Activated CD8-positive, alpha-beta memory T cell treated with anti-CD3 and anti-CD28 coated beads, Interleukin-2, amount 10 ng/mL, durations not matched to agents 7 days and 5 days (primary cell): ENCODE measurements at regions not wholly inside any gene's neighbourhood (a gene's known extent, or its start where the extent isn't known, plus 50 kb on each side); places are given as distances from the start of the nearest gene placed in this dataset.

ENCODE experiments used
- ATAC-seq: fragments of 150-1000 bp; cut with Tn5 transposase; one replicate; pipeline ENCODE4 v1.10.0; 2021; ENCODE audit warnings: moderate library complexity
- CTCF ChIA-PET: fragments of 350-600 bp; sonication (Branson Sonifier 250); formaldehyde crosslinking; loops from one replicate; lab custom pipeline; 2021; ENCODE audit warnings: antibody characterized with exemption; lab: Charles Lee
- DNase-seq: peaks from one replicate; pipeline ENCODE4 v3.0.0-alpha.2; 2020
- H3K27ac Mint-ChIP-seq: one replicate; pipeline ENCODE4 v1.8.0; 2021; ENCODE audit warnings: mild to moderate bottlenecking, mixed read lengths
- H3K27me3 Mint-ChIP-seq: one replicate; pipeline ENCODE4 v1.8.0; 2021; ENCODE audit warnings: mixed read lengths
- H3K36me3 Mint-ChIP-seq: one replicate; pipeline ENCODE4 v1.8.0; 2021; ENCODE audit warnings: mild to moderate bottlenecking, mixed read lengths
- H3K4me1 Mint-ChIP-seq: one replicate; pipeline ENCODE4 v1.8.0; 2021; ENCODE audit warnings: mixed read lengths
- H3K4me3 Mint-ChIP-seq: one replicate; pipeline ENCODE4 v1.8.0; 2021; ENCODE audit warnings: mild to moderate bottlenecking, moderate library complexity, mixed read lengths
- H3K9me3 Mint-ChIP-seq: one replicate; pipeline ENCODE4 v1.8.0; 2022; ENCODE audit warnings: low read depth, mixed read lengths

- ATAC-seq, result no peak
- no peak overlapping the region for H3K4me3 Mint-ChIP-seq
- peaks cover 24% of the 10 kb centered on the region for H3K27me3 Mint-ChIP-seq
- DNase-seq, result no peak
- CTCF ChIA-PET, result no interaction called here
- H3K9me3 Mint-ChIP-seq, result no peaks in the 10 kb centered on the region
- no peak overlapping the region for H3K27ac Mint-ChIP-seq
- H3K36me3 Mint-ChIP-seq, result no peaks in the 10 kb centered on the region
- no peaks in the 10 kb centered on the region for H3K4me1 Mint-ChIP-seq
Observed at GRCh38 chr2:207446653-207447052, 83.1 kb upstream of the CREB1 start.

- no peaks in the 10 kb centered on the region for H3K4me1 Mint-ChIP-seq
- peaks cover 26% of the 10 kb centered on the region for H3K27me3 Mint-ChIP-seq
- H3K9me3 Mint-ChIP-seq, result no peaks in the 10 kb centered on the region
- no peak overlapping the region for H3K27ac Mint-ChIP-seq
- no peak overlapping the region for H3K4me3 Mint-ChIP-seq
- DNase-seq (no peak), ATAC-seq (no peak)
- no peaks in the 10 kb centered on the region for H3K36me3 Mint-ChIP-seq
- CTCF ChIA-PET, result no interaction called here
Observed at GRCh38 chr2:207448006-207448405, 81.8 kb upstream of the CREB1 start.

GRCh38 chr2:207449642-207450165 lies 80.1 kb upstream of the CREB1 start:
- H3K36me3 Mint-ChIP-seq, result no peaks in the 10 kb centered on the region
- no peaks in the 10 kb centered on the region for H3K9me3 Mint-ChIP-seq
- no peak for ATAC-seq
- H3K4me3 Mint-ChIP-seq, result no peak overlapping the region
- CTCF ChIA-PET, result no interaction called here
- H3K27me3 Mint-ChIP-seq, result peaks cover 26% of the 10 kb centered on the region
- DNase-seq, result no peak
- no peaks in the 10 kb centered on the region for H3K4me1 Mint-ChIP-seq
- no peak overlapping the region for H3K27ac Mint-ChIP-seq

- no peaks in the 10 kb centered on the region for H3K4me1 Mint-ChIP-seq
- H3K27me3 Mint-ChIP-seq, result peaks cover 26% of the 10 kb centered on the region
- H3K36me3 Mint-ChIP-seq, result no peaks in the 10 kb centered on the region
- H3K27ac Mint-ChIP-seq, result no peak overlapping the region
- H3K4me3 Mint-ChIP-seq, result no peak overlapping the region
- DNase-seq (no peak), ATAC-seq (no peak)
- H3K9me3 Mint-ChIP-seq, result no peaks in the 10 kb centered on the region
- CTCF ChIA-PET, result no interaction called here
Observed at GRCh38 chr2:207450186-207450585, 79.6 kb upstream of the CREB1 start.

GRCh38 chr2:207458582-207458981 lies 71.2 kb upstream of the CREB1 start:
- Mint-ChIP-seq H3K9me3 (no peaks in the 10 kb centered on the region), H3K36me3 (no peaks in the 10 kb centered on the region), H3K4me3 (no peak overlapping the region), H3K27me3 (no peaks in the 10 kb centered on the region), H3K27ac (no peak overlapping the region), H3K4me1 (peaks cover 15% of the 10 kb centered on the region)
- CTCF ChIA-PET, result no interaction called here
- DNase-seq (no peak), ATAC-seq (no peak)

GRCh38 chr2:207459990-207460757 lies 69.6 kb upstream of the CREB1 start:
- CTCF ChIA-PET, result no interaction called here
- Mint-ChIP-seq H3K4me3 (no peak overlapping the region), H3K4me1 (peaks cover 15% of the 10 kb centered on the region), H3K27me3 (no peaks in the 10 kb centered on the region), H3K27ac (no peak overlapping the region), H3K36me3 (no peaks in the 10 kb centered on the region), H3K9me3 (no peaks in the 10 kb centered on the region)
- ATAC-seq, result no peak
- no peak for DNase-seq

GRCh38 chr2:207463433-207463832 lies 66.3 kb upstream of the CREB1 start:
- ATAC-seq (no peak), DNase-seq (no peak)
- Mint-ChIP-seq H3K27ac (no peak overlapping the region), H3K9me3 (no peaks in the 10 kb centered on the region), H3K36me3 (no peaks in the 10 kb centered on the region), H3K4me3 (no peak overlapping the region), H3K27me3 (no peaks in the 10 kb centered on the region), H3K4me1 (peaks cover 25% of the 10 kb centered on the region)
- CTCF ChIA-PET, result no interaction called here

- CTCF ChIA-PET, result no interaction called here
Observed at GRCh38 chr2:207464007-207464406, 65.8 kb upstream of the CREB1 start.

GRCh38 chr2:207465894-207466293 lies 63.9 kb upstream of the CREB1 start:
- no peak for ATAC-seq
- no peaks in the 10 kb centered on the region for H3K9me3 Mint-ChIP-seq
- CTCF ChIA-PET, result no interaction called here

More at GRCh38 chr2:207464007-207464406, 65.8 kb upstream of the CREB1 start:
- no peaks in the 10 kb centered on the region for H3K27me3 Mint-ChIP-seq
- DNase-seq (no peak), ATAC-seq (no peak)
- peaks cover 25% of the 10 kb centered on the region for H3K4me1 Mint-ChIP-seq
- H3K9me3 Mint-ChIP-seq, result no peaks in the 10 kb centered on the region
- H3K4me3 Mint-ChIP-seq, result no peak overlapping the region
- H3K36me3 Mint-ChIP-seq, result no peaks in the 10 kb centered on the region
- H3K27ac Mint-ChIP-seq, result no peak overlapping the region

GRCh38 chr2:207467716-207468347 lies 61.9 kb upstream of the CREB1 start:
- CTCF ChIA-PET, result no interaction called here
- ATAC-seq (peak; percentile 72), DNase-seq (no peak)
- no peaks in the 10 kb centered on the region for H3K9me3 Mint-ChIP-seq
- no peak overlapping the region for H3K4me3 Mint-ChIP-seq
- peak overlapping the region; percentile 57 for H3K27ac Mint-ChIP-seq
- no peaks in the 10 kb centered on the region for H3K27me3 Mint-ChIP-seq
- H3K36me3 Mint-ChIP-seq, result no peaks in the 10 kb centered on the region
- peaks cover 15% of the 10 kb centered on the region for H3K4me1 Mint-ChIP-seq

More at GRCh38 chr2:207465894-207466293, 63.9 kb upstream of the CREB1 start:
- Mint-ChIP-seq H3K27ac (no peak overlapping the region), H3K36me3 (no peaks in the 10 kb centered on the region), H3K27me3 (no peaks in the 10 kb centered on the region), H3K4me3 (no peak overlapping the region), H3K4me1 (peaks cover 19% of the 10 kb centered on the region)
- DNase-seq, result no peak

GRCh38 chr2:207468488-207468887 lies 61.3 kb upstream of the CREB1 start:
- no peak for DNase-seq
- ATAC-seq, result no peak
- H3K9me3 Mint-ChIP-seq, result no peaks in the 10 kb centered on the region
- H3K36me3 Mint-ChIP-seq, result no peaks in the 10 kb centered on the region
- H3K27me3 Mint-ChIP-seq, result no peaks in the 10 kb centered on the region
- CTCF ChIA-PET, result no interaction called here
- peaks cover 17% of the 10 kb centered on the region for H3K4me1 Mint-ChIP-seq
- H3K4me3 Mint-ChIP-seq, result no peak overlapping the region
- H3K27ac Mint-ChIP-seq, result no peak overlapping the region

- no peak overlapping the region for H3K27ac Mint-ChIP-seq
- H3K36me3 Mint-ChIP-seq, result no peaks in the 10 kb centered on the region
- ATAC-seq, result no peak
- CTCF ChIA-PET, result no interaction called here
- no peak overlapping the region for H3K4me3 Mint-ChIP-seq
- no peaks in the 10 kb centered on the region for H3K27me3 Mint-ChIP-seq
- no peaks in the 10 kb centered on the region for H3K9me3 Mint-ChIP-seq
- DNase-seq, result no peak
- peaks cover 15% of the 10 kb centered on the region for H3K4me1 Mint-ChIP-seq
Observed at GRCh38 chr2:207469451-207469850, 60.3 kb upstream of the CREB1 start.

GRCh38 chr2:207469943-207470729 lies 59.6 kb upstream of the CREB1 start:
- no peak for DNase-seq
- peaks cover 21% of the 10 kb centered on the region for H3K4me1 Mint-ChIP-seq
- H3K9me3 Mint-ChIP-seq, result no peaks in the 10 kb centered on the region
- H3K27me3 Mint-ChIP-seq, result peaks cover 3% of the 10 kb centered on the region
- no peak overlapping the region for H3K4me3 Mint-ChIP-seq
- CTCF ChIA-PET, result no interaction called here
- H3K36me3 Mint-ChIP-seq, result no peaks in the 10 kb centered on the region
- no peak for ATAC-seq
- no peak overlapping the region for H3K27ac Mint-ChIP-seq
